Esophagus muscularis mucosa (tissue), 3 donors: ENCODE measurements at regions not wholly inside any gene's neighbourhood (a gene's known extent, or its start where the extent isn't known, plus 50 kb on each side); places are given as distances from the start of the nearest gene placed in this dataset.

Experiments
- POLR2A ChIP-seq: fragments of 450-650 bp; IDR thresholded peaks from one replicate; pipeline ENCODE4 v1.6.1; 2017; ENCODE audit warnings: antibody characterized with exemption, moderate library complexity, mild to moderate bottlenecking, low read depth
- TF ChIP-seq, protein P1 (sequence below), 3 experiments: fragments of 200-600 bp in 2 of 3; fragments of 450-650 bp in 1 of 3; sonication (generic) in 2 of 3; IDR thresholded peaks; one replicate each; pipeline ENCODE4 v1.5.1; 2017 to 2019; ENCODE audit warnings: antibody characterized with exemption in 3 of 3, mild to moderate bottlenecking in 2 of 3, moderate library complexity in 1 of 3

DNA sequence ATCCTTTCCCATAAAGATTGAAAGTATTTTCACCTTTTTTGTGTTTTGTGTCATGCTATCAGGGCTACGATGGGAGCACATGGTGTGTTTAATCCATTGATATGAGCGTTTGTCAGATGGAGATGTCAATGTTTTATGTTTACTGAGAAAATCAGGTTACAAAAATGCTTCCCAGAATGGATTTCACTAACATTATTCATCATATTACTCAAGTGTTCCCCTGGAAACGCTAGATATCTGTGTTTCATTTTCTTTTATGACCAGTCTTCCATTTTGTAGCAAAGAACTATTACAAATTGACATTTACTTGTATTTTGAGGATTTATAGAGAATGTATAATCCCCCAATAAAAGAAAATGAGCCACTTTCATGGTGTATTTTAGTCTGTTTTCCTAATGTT lies 293.5 kb upstream of the AKR1E2 start:
- TF ChIP-seq, protein P1, sequence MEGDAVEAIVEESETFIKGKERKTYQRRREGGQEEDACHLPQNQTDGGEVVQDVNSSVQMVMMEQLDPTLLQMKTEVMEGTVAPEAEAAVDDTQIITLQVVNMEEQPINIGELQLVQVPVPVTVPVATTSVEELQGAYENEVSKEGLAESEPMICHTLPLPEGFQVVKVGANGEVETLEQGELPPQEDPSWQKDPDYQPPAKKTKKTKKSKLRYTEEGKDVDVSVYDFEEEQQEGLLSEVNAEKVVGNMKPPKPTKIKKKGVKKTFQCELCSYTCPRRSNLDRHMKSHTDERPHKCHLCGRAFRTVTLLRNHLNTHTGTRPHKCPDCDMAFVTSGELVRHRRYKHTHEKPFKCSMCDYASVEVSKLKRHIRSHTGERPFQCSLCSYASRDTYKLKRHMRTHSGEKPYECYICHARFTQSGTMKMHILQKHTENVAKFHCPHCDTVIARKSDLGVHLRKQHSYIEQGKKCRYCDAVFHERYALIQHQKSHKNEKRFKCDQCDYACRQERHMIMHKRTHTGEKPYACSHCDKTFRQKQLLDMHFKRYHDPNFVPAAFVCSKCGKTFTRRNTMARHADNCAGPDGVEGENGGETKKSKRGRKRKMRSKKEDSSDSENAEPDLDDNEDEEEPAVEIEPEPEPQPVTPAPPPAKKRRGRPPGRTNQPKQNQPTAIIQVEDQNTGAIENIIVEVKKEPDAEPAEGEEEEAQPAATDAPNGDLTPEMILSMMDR (IDR thresholded peaks at IDR 0.05) = no peak
- no peak for TF ChIP-seq POLR2A
